HFF-Myc (cell line): ENCODE measurements at regions not wholly inside any gene's neighbourhood (a gene's known extent, or its start where the extent isn't known, plus 50 kb on each side); places are given as distances from the start of the nearest gene placed in this dataset.

Experiments used
- DNase-seq: peaks from one replicate; pipeline ENCODE4 v3.0.0-alpha.2; 2011; ENCODE audit warnings: low read depth; ENCODE audit errors: extremely low read depth
- H3K4me3 ChIP-seq: replicated peaks from 2 replicates; pipeline ENCODE4 v1.5.1; 2011; ENCODE audit warnings: low read depth, mild to moderate bottlenecking, control low read depth, low read length
- CTCF ChIP-seq: IDR thresholded peaks from 2 replicates; pipeline ENCODE4 v1.5.1; 2012; ENCODE audit warnings: mild to moderate bottlenecking, low read depth, low read length, control low read depth; ENCODE audit errors: missing control alignments

DNA sequence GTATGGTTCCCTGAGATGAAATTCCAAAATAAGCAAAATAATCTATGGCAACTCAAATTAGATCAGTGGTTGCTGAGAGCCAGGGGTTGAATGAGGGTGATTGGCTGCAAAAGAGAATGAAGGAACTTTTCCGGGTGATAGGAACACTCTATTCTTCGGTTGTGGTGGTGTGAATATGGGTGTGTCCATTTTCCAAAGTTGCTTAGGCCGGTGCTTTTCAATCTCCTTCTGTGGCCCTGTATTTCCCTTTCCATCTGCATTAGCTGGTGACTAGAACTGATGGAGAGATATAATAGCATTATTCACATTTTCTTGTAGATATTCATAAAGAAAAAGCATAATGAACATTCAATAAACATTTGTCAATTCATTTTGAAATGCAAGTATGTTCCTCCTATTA, 382.9 kb downstream of the TFEC start:
- H3K4me3 ChIP-seq, result no peak overlapping the region
- no peak for TF ChIP-seq CTCF
- no peak for DNase-seq

- no peak overlapping the region for H3K4me3 ChIP-seq
- TF ChIP-seq CTCF, result no peak
- DNase-seq, result no peak
Measured at GRCh38 chr7:115642194-115642593, 388.4 kb downstream of the TFEC start.

DNA sequence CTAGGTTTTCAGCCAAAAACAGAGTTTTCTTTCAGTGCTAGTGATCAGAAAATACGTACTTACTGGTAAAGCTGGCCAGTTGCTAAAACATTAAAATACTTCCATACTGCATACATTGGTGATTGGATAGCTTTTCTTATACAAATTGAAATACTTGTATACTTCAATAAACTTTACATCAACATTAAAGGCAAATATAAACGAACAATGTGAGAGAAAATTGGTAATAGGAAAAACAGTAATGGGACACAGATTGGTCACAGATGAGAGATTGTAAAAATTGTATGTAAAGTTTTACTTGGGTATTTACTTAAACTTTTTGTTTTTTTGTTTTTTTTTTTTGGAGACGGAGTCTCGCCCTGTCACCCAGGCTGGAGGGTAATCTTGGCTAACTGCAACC, 391.7 kb downstream of the TFEC start:
- no peak for TF ChIP-seq CTCF
- no peak overlapping the region for H3K4me3 ChIP-seq
- no peak for DNase-seq

GRCh38 chr7:115637128-115637527, 393.4 kb downstream of the TFEC start:
- no peak for TF ChIP-seq CTCF
- H3K4me3 ChIP-seq, result no peak overlapping the region
- no peak for DNase-seq

- no peak for TF ChIP-seq CTCF
- H3K4me3 ChIP-seq, result no peak overlapping the region
- DNase-seq, result no peak
Measured at GRCh38 chr7:115635876-115636275, 394.7 kb downstream of the TFEC start.

GRCh38 chr7:115635376-115635775, 395.2 kb downstream of the TFEC start:
- no peak for TF ChIP-seq CTCF
- DNase-seq, result no peak
- no peak overlapping the region for H3K4me3 ChIP-seq

GRCh38 chr7:115634633-115635032, 395.9 kb downstream of the TFEC start:
- H3K4me3 ChIP-seq, result no peak overlapping the region
- TF ChIP-seq CTCF, result no peak
- no peak for DNase-seq
